Keratinocyte (primary cell): ENCODE measurements at regions not wholly inside any gene's neighbourhood (a gene's known extent, or its start where the extent isn't known, plus 50 kb on each side); places are given as distances from the start of the nearest gene placed in this dataset.
"Not testable (repeated sequence)": the region's sequence is repeated elsewhere in the genome, so short reads cannot be mapped to it uniquely, and the experiment has no call there.

Experiments
- EZH2 ChIP-seq: IDR thresholded peaks from one replicate; pipeline ENCODE4 v1.6.1; 2012; ENCODE audit warnings: inconsistent platforms, mild to moderate bottlenecking, low read length, moderate library complexity
- TF ChIP-seq, protein P1 (sequence below), 3 experiments: IDR thresholded peaks in 1 of 3; conservative IDR thresholded peaks in 1 of 3; optimal IDR thresholded peaks in 1 of 3; 2 replicates in 2 of 3; 3 replicates in 1 of 3; pipeline versions ENCODE3 to v1.5.1; 2011; ENCODE audit warnings: low read length in 3 of 3, mild to moderate bottlenecking in 3 of 3, moderate library complexity in 2 of 3, control low read depth in 1 of 3, inconsistent platforms in 1 of 3; ENCODE audit not compliant: insufficient read depth in 2 of 3; ENCODE audit errors: extremely low read depth in 1 of 3

DNA sequence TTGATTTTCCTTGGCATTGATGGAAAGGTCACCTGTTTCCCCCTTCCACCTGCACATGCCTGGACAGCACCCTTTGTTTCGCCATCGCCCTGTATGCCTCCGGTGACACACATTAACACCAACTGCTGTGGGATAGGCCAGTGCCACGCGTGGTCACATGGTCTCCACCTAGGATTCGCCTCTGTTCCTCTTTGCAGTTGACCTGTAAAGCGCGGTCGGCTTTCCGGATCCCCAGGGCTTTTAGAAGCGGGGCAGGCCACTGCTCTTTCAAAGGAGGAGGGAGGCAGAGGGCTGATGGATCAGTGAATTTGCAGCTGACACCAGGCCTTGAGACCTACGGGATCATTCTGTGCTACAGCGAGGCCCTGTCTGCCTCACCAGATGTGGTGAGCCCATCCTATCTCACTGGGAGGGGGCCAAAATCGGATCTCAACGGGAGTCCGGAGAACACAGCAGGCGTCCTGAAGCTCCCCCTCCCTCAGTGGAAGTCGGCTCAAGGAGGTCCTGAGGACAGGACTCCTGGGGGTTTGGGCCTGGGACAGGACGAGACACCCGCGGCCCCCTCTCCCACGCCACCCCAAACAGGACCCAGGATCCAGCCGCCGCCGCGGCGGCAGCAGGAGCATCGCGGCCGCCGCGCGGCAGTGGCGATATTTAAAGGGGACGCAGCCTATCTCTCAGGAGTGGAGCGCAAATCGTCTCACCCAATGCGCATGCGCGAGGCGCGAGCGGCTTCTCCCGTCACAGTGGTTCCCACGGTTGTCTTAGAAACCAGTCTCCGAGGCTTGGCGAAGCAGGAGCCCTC, 973.8 kb upstream of the DEFB115 start:
- TF ChIP-seq, protein P1, sequence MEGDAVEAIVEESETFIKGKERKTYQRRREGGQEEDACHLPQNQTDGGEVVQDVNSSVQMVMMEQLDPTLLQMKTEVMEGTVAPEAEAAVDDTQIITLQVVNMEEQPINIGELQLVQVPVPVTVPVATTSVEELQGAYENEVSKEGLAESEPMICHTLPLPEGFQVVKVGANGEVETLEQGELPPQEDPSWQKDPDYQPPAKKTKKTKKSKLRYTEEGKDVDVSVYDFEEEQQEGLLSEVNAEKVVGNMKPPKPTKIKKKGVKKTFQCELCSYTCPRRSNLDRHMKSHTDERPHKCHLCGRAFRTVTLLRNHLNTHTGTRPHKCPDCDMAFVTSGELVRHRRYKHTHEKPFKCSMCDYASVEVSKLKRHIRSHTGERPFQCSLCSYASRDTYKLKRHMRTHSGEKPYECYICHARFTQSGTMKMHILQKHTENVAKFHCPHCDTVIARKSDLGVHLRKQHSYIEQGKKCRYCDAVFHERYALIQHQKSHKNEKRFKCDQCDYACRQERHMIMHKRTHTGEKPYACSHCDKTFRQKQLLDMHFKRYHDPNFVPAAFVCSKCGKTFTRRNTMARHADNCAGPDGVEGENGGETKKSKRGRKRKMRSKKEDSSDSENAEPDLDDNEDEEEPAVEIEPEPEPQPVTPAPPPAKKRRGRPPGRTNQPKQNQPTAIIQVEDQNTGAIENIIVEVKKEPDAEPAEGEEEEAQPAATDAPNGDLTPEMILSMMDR (optimal IDR thresholded peaks at IDR 0.05 in 1 of 3, IDR thresholded peaks at IDR 0.05 in 1 of 3, conservative IDR thresholded peaks at IDR 0.05 in 1 of 3; ENCODE audit: extremely low read depth in 1 of 3, insufficient read depth in 2 of 3, low read length in 3 of 3), result not testable (repeated sequence)
- not testable (repeated sequence) for TF ChIP-seq EZH2
